NCI-H2029 (cell line): ENCODE measurements at regions not wholly inside any gene's neighbourhood (a gene's known extent, or its start where the extent isn't known, plus 50 kb on each side); places are given as distances from the start of the nearest gene placed in this dataset.
"Not testable (repeated sequence)": the region's sequence is repeated elsewhere in the genome, so short reads cannot be mapped to it uniquely, and the experiment has no call there.

Source experiments
- DNase-seq: peaks from one replicate; lab custom pipeline; 2025; lab: John Stamatoyannopoulos, UW

DNA sequence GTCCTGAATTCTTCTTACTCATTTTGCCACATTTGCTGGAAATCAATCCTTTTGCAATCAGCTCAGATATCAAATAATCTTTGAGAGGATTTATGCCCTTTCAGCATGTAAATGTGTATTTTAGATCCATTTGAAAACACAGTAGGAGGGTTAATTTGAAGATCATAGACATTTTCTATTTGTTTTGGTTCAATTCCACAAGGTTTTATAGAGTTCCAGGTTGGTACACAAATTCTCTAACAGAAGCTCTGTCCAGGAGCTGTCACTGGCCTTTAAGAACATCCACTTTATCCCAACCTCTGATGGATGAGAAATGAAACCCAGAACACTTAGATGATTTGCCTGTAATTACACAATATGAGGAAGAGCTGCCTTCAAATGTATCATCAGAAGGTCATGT lies 157.3 kb upstream of the CHAC2 start:
- no peak for DNase-seq

DNA sequence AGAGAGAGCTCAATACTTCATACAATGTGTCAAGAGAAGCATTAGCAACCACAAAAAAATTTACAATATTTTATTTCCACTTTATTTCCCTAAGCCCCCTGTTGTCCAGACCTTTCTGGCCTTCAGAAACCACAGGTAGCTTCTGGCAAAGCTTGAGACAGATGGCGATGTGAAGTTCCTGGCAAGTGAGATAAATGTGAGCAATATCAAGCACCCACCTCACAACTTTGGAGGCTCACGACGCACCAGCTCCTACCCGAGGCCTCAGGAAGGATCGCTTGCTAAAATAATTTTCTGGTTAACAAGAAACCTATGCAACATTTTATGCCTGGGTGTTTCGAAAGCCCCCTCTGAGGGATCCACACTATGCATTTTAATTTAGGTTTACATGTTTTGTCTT lies 158.1 kb upstream of the CHAC2 start:
- no peak for DNase-seq

DNA sequence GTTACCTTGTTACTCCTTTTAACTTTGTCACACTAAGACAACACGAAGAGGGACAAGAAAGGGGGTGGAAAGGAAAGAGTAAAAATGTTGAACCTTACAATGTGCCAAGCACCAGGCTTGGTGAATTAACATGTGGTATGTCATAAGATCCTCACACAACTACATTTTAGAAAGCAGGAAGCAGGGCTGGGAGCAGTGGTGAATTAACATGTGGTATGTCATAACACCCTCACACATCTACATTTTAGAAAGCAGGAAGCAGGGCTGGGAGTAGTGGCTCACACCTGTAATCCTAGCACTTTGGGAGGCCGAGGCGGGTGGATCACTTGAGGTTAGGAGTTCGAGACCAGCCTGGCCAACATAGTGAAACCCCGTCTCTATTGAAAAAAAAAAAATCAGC lies 159.3 kb upstream of the CHAC2 start:
- DNase-seq = no peak

DNA sequence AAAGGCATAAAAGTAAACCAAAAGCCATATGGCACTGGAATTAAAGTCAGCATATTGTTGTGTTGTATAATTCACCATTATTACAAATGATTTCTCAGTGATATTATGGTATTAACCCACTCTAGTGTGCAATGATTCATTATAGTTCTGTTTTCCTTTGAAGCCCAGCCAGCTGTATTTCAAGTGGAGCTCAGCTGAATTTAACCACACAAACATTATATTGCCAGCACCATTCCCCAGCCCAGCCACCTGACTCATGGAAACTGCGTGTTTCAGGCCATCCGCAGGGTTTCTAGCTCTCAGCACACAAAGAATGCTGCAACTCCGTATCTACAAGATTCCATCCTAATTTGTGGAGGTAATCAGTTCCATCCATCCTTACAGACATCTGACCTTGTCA lies 166.8 kb upstream of the CHAC2 start:
- peak; percentile 59 for DNase-seq

DNA sequence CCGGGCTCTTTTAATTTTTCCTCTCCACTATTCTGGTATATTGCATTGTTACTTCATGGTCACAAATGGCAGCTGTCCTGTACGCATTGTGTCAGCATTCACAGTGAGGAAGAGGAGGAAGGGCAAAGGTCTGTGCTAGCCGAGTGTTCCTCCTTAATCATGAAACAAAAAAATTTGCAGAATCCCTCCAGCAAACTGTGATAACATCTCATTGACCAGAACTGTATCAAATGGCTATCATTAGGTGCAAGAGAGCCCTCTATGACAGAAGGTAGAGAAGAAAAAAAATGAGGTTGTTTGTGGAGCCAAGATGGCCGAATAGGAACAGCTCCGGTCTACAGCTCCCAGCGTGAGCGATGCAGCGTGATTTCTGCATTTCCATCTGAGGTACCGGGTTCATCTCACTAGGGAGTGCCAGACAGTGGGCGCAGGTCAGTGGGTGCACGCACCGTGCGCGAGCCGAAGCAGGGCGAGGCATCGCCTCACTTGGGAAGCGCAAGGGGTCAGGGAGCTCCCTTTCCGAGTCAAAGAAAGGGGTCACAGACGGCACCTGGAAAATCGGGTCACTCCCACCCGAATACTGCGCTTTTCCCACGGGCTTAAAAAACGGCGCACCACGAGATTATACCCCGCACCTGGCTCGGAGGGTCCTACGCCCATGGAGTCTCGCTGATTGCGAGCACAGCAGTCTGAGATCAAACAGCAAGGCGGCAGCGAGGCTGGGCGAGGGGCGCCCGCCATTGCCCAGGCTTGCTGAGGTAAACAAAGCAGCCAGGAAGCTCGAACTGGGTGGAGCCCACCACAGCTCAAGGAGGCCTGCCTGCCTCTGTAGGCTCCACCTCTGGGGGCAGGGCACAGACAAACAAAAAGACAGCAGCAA lies 180.6 kb upstream of the CHAC2 start:
- not testable (repeated sequence) for DNase-seq

DNA sequence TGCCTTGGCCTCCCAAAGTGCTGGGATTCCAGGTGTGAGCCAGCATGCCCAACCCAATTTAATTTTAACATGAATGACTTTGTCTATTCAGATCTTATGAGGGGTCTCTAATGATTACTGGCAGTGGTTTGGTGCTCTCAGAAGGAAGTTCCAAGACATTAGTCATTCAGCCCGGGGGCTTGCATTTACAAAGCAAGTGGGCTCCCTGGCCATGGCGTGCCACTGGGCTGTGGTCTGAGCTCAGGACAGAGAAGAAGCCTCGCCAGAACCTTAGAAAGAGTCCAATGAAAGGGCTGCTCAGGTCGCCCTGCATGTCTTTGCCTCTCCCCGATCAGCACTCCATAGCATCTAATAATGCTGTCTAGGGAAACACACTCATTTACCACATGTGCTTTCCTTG lies 182.6 kb upstream of the CHAC2 start:
- DNase-seq = no peak

DNA sequence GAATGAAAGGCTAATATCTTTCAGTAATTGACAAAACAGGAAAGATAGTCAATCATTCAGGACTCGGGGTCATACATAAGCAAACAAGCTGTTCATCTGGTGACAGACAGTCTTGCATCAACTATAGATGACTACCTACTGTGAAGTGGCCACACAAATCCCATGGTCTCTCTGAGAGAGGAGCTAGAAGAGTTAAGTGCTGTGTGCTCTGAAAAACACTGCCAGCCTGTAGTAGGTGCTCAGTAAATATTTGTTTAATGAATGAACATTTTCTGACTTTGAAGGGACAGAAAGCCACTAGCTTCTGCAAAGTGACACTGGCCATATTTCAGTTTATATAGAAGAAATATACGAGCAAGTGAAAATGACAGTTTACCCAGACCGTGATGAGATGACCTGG lies 184.0 kb upstream of the CHAC2 start:
- peak; percentile 14 for DNase-seq

DNA sequence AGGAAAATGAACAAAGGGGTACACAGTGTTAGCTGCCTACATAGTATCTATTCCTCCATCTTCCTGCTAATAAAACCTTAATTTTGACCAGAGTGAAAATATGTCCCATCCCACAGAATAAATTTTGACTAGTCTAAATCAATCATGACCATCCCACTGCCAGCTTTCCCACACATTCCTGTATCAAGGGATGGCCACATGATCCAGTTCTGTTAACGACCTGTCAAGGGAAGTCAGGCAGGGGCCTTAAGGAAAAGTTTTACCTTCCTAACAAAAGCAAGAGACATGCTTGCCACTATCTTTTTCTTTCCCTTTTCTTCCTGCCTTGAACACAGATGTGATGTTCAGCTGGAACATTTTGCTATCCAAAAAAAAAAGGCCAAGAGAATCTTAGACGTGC lies 185.0 kb upstream of the CHAC2 start:
- DNase-seq = no peak

DNA sequence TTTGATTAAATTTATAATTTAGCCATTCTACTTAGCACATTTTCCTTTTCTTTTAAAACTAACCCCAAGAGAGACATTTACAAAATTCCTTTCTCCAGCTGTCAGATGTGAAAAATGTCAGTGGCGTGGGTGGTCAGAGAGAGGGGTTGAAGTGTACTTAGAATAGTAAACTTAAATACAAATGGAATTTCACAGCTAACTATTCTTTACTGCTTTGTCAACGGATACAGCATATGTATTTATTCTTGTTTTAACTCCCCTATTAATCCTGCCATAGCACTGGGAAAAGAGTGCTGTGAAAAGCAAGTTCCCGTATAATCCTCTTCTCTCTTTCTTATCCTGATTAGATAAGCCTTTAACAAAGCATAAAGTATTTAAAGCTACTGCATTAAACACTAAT lies 191.4 kb upstream of the CHAC2 start:
- no peak for DNase-seq

DNA sequence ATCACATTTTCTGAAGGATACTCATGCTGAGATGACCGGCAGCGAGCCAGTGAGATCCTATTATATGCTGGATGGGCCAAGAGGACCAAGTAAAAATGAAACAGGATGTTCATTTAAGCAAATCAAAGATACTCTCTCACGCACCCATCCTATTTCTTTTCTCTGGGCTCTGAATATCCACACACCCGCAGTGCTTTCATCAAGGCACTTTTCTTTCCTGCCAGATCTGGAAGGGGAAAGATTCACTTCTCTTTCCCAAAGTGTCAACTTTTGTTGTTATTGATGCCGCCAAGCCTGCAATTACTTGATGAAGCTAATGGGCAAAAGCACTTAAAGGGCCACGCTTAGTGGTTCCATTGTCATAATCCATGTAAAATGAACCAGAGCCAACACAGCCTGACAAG lies 191.9 kb upstream of the CHAC2 start:
- DNase-seq = no peak

DNA sequence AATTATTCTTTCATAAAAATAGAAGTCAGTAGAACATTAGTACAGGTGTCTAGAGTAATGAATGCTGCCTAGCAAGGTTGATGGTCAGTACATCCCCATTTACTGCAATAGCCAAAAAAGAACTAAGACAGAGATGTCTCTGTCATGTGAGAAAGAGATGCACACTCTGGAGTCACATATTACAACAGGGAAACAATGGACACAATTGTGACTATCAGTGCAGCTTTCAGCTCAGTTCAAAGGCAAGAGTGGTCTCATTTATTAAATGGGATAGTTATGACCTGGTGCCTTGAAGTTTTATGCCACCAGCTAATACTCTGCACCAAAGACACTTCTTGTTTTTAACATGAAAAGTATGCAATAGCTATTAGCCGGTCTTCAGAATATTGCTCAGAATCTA lies 194.9 kb upstream of the CHAC2 start:
- DNase-seq = no peak

DNA sequence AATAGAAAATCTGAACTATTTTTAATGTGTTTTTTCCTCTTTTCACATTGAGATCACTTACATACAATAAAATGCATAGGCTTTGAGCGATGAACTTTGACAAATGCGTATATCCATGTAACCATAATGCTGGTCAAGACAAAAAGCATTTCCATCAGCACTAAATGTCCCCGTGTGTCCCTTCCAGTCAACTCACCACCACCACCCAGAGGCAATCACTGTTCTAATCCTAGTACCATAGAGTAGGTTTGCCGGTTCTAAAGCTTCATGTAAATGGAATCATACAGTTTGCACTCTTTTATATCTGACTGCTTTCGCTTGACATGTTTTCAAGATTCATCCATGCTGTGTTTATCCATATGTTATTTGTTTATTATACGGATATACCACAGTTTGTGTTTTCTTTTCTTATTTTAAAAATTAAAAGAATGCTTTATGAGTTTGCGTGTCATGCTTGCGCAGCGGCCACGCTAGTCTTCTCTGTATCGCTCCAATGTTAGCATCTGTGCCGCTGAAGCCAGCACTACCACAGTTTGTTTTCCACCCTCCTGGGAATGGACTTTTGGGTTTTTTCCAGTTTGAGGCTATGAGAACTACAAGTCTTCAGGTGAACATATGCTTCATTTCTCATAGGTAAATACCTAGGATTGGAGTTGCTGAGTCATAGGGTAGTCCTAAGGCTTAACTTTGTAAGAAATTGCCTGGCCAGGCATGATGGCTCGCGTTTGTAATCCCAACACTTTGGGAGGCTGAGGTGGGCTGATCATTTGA lies 197.5 kb upstream of the CHAC2 start:
- DNase-seq = no peak

DNA sequence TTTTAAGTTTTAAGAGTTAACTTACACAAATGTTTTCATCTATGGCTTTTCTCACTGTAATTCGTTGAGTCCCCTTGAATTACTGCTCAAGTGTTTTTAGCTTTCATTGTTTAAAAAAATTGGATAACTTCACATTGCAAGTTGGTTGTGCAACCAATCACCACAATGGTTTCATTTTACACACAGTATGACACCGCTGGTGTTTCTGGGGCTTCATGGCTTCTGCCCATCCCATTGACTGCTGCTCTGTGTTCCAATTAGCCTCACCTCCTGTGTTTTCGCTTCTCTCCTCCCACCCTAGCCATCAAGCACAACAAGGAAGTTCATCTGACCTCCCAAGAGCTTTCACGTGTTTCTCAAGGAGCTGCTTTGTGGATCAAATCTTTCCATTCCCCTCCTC lies 199.1 kb upstream of the CHAC2 start:
- no peak for DNase-seq

DNA sequence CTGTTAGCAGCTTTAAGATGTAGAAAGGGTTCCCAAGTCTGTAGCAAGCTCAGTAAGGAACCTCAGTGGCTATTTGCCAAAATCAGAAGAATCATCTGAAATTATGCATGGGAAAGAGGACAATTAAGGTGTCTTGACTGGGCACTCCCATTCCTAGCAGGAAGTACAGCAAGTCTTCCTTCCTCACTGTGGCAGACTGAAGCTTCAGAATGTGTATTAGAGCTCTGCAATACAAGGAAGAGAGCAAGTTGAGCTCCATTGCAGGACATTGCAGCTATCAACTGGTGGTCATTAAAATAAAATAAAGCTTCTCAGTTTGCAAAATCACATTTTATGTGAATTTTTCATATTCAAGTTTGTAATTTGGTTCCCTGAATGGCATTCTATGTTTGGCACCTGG lies 200.5 kb upstream of the CHAC2 start:
- no peak for DNase-seq

DNA sequence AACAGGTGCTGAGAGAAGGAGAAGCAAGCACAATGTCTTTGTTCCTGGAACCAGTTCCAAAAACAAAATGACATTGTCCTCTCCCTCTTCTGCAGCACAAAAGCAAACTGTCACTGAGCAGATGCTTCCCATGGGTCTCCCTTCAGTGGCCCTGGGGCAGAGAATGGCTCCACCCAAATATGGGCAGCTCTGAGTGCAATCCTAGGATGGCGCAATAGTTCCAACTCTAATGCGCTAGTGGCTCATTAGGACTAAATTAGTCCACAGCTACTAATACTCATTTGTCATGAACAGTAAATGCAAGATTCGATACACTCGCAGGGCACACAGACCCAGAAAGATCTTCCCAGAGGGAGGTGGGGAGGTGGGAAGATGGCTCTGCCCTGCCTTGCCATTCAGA lies 205.2 kb upstream of the CHAC2 start:
- DNase-seq = no peak

DNA sequence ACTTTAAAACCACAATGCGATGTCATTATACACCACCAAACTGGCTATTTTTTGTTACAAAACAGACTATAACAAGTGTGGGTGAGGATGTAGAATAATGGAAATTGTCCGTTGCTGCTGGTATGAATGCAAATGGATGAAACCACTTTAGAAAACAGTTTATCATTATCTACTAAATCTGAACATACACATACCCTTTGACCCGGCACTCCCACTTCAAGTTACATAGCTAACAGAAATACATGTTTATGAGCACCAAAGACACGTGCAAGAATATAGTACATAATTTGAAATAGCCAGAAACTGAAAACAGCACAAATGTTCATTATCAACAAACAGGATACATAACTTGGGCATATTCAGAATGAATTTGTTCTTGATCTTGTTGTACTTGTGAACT lies 206.4 kb upstream of the CHAC2 start:
- DNase-seq = no peak

DNA sequence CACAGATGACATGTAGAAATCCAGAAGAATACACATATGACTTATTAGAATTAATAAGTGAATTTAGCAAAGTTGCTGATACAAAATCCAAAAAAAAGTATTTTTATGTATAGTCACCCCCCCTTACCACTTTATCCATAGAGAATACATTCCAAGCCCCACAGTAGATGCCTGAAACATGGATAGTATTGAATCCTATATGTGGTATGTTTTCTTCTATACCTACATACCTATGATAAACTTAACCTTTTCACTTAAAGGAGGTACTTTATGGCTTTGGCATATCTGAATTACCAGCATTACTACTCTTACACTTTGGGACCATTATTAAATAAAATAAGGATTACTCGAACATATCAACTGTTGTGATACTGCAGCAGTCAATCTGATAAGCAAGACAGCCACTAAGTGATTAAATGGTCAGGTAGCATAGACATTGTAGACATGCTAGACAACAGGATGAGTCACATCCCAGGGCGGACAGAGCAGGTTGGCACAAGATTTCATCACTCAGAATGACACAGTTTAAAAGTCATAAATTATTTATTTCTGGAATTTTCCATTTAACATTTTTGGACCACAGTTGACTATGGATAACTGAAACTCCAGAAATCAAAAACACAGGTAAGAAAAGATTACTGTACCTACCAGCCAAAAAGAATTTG lies 208.2 kb upstream of the CHAC2 start:
- no peak for DNase-seq

DNA sequence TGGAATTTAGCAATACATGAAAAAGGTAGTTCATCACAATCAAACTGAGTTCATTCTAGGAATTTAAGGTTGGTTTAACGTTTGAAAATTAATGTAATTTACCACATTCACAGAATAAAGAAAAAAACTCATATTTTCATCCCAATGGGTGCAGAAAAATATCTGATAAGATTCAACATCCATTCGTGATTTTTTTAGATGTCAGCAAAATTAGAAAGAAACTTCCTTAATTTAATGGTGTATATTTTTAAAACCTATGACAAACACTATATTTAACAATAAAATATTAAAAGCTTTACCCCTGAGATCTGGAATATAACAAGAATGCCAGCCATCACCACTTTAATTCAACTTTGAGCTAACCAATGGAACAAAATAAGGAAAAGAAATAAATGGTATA lies 208.7 kb upstream of the CHAC2 start:
- no peak for DNase-seq

DNA sequence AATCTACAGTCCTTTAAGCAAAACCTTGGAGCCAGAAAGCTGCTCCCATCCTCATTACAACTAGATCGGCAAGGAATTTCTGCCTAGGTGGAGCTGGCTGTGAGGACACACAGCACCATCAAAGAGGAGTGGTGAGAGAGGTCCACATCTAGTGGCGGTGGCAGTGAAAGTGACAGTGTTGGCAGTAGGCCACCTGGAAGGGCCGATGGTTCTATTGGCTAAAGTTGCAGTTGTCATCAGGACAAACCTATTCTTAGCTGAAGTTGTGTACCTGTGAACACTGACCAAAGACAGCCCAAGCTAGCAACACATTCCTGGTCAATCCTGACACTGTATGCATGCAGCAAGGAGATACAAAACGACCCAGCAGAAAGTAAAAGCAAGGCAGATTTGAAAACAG lies 218.1 kb upstream of the CHAC2 start:
- DNase-seq = no peak

DNA sequence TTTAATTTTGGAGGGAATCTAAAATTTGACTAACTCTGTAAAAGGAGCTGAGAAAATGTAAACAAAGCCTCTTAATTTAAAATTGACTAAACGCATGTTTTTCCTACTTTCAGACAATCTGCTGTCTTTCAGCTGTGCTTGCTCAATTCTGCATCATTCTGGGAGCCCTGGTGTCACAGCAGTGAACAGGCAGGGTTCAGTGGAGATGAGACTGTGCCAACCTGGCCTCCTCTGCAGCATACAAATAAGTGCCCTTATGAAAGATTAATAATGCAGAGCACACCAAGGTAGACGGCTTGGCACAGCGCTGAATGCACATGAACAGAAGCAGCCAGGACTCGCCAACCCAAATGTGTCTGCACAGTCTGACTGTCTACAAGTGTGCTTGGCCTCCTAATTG lies 222.0 kb upstream of the CHAC2 start:
- no peak for DNase-seq

DNA sequence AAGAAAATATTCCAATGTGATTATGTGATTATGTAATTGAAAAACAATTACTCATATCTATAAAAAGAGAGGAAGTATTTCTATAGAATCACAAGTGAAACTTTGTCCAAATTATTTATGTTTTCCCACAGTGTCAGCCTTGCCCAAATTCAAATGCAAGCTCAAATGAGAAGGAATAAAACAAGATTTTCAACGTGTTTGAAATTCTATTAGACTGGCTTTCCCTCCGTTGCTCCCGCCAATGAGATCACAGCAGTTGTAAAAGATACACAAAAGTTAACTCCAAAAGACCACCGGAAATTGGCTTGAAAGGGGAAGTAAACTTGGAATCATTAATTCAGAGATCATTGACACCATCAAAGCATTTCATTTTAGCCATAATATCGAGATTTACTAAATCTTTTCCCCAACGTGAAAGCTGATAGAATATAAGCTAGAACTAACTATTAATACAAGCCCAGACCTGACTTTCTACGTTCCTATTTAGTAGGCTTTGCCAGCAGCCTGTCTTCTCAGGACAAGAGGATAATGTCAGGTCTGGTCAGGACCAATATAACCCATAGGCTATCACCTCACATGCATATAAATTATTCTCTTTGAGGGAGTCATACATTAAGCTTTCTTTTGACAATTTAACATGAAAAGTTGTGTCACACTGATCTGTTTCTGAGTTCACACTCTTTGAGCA lies 222.6 kb upstream of the CHAC2 start:
- no peak for DNase-seq

DNA sequence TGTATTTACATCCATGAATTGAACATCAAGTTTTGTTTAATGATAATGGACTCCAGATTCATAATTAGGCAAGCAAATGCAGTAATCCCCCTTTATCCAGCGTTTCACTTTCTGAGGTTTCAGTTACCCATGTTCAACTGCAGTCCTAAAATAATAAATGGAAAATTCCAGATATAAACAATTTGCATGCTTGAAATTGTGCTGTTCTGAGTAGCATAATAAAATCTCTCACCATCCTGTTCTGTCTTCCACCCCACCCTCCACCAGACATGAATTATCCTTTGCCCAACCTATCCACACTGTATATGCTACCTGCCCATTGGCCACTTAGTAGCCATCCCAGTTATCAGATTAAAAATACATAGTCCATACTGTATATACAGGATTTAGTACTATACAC lies 224.5 kb upstream of the CHAC2 start:
- DNase-seq = no peak
